Sigmoid colon (tissue), 4 donors: ENCODE measurements at regions not wholly inside any gene's neighbourhood (a gene's known extent, or its start where the extent isn't known, plus 50 kb on each side); places are given as distances from the start of the nearest gene placed in this dataset.

Experiments
- EP300 ChIP-seq, 4 donors: sonication (generic); formaldehyde crosslinking; IDR thresholded peaks; one replicate each; pipeline ENCODE4 v1.6.1; 2017; ENCODE audit warnings: antibody characterized with exemption in 4 of 4
- POLR2A ChIP-seq, 2 donors: fragments of 450-650 bp; IDR thresholded peaks; one replicate each; pipeline ENCODE4 v1.6.1; 2016; ENCODE audit warnings: antibody characterized with exemption in 2 of 2, mild to moderate bottlenecking in 2 of 2, moderate library complexity in 2 of 2
- POLR2AphosphoS5 ChIP-seq, 4 donors: sonication (generic); formaldehyde crosslinking; IDR thresholded peaks; one replicate each; pipeline ENCODE4 v1.6.1; 2017; ENCODE audit warnings: antibody characterized with exemption in 4 of 4
- TF ChIP-seq, protein P1 (sequence below), 4 experiments: fragments of 450-650 bp in 3 of 4; fragments of 200-600 bp in 1 of 4; IDR thresholded peaks; one replicate each; pipeline ENCODE4 v1.5.1; 2016 to 2019; ENCODE audit warnings: antibody characterized with exemption in 4 of 4, mild to moderate bottlenecking in 3 of 4, moderate library complexity in 2 of 4

DNA sequence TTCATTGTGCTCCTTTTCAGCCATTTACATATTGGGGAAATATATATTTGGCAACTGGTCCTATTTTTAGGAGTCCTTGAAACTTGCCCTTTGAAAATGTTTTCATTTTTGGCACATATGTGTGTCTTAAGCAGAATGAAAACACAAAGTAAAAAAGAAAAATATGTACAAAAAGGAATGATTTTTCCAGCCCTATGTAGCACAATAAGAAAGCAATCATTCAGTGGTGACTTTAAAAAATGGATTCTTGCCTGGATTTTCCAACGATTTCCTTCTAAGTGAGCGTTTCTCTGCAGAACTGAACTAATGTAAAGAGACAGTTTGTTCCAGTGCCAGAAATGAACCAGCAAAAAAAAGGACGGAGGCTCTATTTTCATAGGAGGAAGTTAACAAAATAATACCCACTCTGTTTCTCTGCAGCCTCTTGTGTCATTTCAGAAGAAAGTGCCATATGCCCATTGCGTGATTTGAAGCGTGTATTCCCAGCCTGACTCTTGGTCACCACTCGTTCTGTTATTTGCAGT lies 340.1 kb downstream of the SETD4 start:
- TF ChIP-seq, protein P1, sequence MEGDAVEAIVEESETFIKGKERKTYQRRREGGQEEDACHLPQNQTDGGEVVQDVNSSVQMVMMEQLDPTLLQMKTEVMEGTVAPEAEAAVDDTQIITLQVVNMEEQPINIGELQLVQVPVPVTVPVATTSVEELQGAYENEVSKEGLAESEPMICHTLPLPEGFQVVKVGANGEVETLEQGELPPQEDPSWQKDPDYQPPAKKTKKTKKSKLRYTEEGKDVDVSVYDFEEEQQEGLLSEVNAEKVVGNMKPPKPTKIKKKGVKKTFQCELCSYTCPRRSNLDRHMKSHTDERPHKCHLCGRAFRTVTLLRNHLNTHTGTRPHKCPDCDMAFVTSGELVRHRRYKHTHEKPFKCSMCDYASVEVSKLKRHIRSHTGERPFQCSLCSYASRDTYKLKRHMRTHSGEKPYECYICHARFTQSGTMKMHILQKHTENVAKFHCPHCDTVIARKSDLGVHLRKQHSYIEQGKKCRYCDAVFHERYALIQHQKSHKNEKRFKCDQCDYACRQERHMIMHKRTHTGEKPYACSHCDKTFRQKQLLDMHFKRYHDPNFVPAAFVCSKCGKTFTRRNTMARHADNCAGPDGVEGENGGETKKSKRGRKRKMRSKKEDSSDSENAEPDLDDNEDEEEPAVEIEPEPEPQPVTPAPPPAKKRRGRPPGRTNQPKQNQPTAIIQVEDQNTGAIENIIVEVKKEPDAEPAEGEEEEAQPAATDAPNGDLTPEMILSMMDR (IDR thresholded peaks at IDR 0.05) = no peak
- TF ChIP-seq POLR2A (IDR thresholded peaks at IDR 0.05) (no peak), EP300 (IDR thresholded peaks at IDR 0.05) (no peak), POLR2AphosphoS5 (IDR thresholded peaks at IDR 0.05) (no peak)
